ENCODE measurements at regions not wholly inside any gene's neighbourhood (a gene's known extent, or its start where the extent isn't known, plus 50 kb on each side); places are given as distances from the start of the nearest gene placed in this dataset.

- Histone ChIP-seq H3K4me3 (ENCODE audit: low read depth in 2 of 2, low read length in 1 of 2) (no peak overlapping the region), H3K4me1 (ENCODE audit: control insufficient read depth in 1 of 2, insufficient read depth in 2 of 2, low read depth in 1 of 2, low read length in 1 of 2) (no peaks in the 10 kb centered on the region; a peak in 1 of 4 replicates), H3K27ac (ENCODE audit: low read depth in 2 of 2, low read length in 1 of 2) (no peak overlapping the region), H3K9me2 (no peaks in the 10 kb centered on the region), H3K27me3 (ENCODE audit: insufficient read depth) (no peaks in the 10 kb centered on the region), H4K20me1 (ENCODE audit: insufficient read depth) (no peaks in the 10 kb centered on the region), H3K4me2 (no peak overlapping the region), H3K36me3 (replicated peaks in 1 of 2; ENCODE audit: control insufficient read depth in 1 of 2, insufficient read depth in 2 of 2, low read length in 1 of 2) (no peaks in the 10 kb centered on the region), H2AFZ (ENCODE audit: low read depth) (no peak overlapping the region), H3F3A (replicated peaks; ENCODE audit: insufficient read depth) (no peaks in the 10 kb centered on the region), H3K9me3 (no peaks in the 10 kb centered on the region), H3K79me2 (ENCODE audit: insufficient read depth) (no peaks in the 10 kb centered on the region), H3K9ac (no peak overlapping the region)
- WGBS (ENCODE audit: low lambda C conversion rate), result 28% methylated on average over 5 of the region's 5 CpGs
- ChIA-PET POLR2A (no interaction called here), CTCF (no interaction called here)
- TF ChIP-seq YY1 (IDR thresholded peaks at IDR 0.05; ENCODE audit: low read depth), result no peak
- no peak for TF ChIP-seq FOXM1 (IDR thresholded peaks at IDR 0.05; ENCODE audit: low read depth)
- TF ChIP-seq TEAD4 (IDR thresholded peaks at IDR 0.05; ENCODE audit: borderline replicate concordance, insufficient read depth), result no peak
- DNase-seq, result no peak
Observed at GRCh38 chrX:150167482-150168324, 195.4 kb upstream of the MAMLD1 start.

- ChIA-PET CTCF (no interaction called here), POLR2A (no interaction called here)
- no peak for TF ChIP-seq GABPA (IDR thresholded peaks at IDR 0.05; ENCODE audit: low read depth)
- no peak for TF ChIP-seq RFX5 (IDR thresholded peaks at IDR 0.05; ENCODE audit: low read length)
- no peak for TF ChIP-seq SIN3A (IDR thresholded peaks at IDR 0.05; ENCODE audit: borderline replicate concordance, low read depth, low read length)
- Histone ChIP-seq H3K4me3 (ENCODE audit: low read depth in 2 of 2, low read length in 1 of 2) (no peak overlapping the region), H3F3A (replicated peaks; ENCODE audit: insufficient read depth) (no peaks in the 10 kb centered on the region), H2AFZ (ENCODE audit: low read depth) (no peak overlapping the region), H3K27me3 (ENCODE audit: insufficient read depth) (no peaks in the 10 kb centered on the region), H3K36me3 (replicated peaks in 1 of 2; ENCODE audit: control insufficient read depth in 1 of 2, insufficient read depth in 2 of 2, low read length in 1 of 2) (no peaks in the 10 kb centered on the region), H3K4me1 (ENCODE audit: control insufficient read depth in 1 of 2, insufficient read depth in 2 of 2, low read depth in 1 of 2, low read length in 1 of 2) (no peaks in the 10 kb centered on the region), H3K9me2 (no peaks in the 10 kb centered on the region), H3K9ac (no peak overlapping the region), H3K4me2 (no peak overlapping the region), H3K27ac (ENCODE audit: low read depth in 2 of 2, low read length in 1 of 2) (no peak overlapping the region), H3K9me3 (0 out of 2 replicates have a peak, but pooled peaks cover 5% of the 10 kb centered on the region), H3K79me2 (ENCODE audit: insufficient read depth) (no peaks in the 10 kb centered on the region), H4K20me1 (ENCODE audit: insufficient read depth) (no peaks in the 10 kb centered on the region)
- no peak for DNase-seq
Observed at GRCh38 chrX:150182161-150182560, 181.0 kb upstream of the MAMLD1 start.

DNA sequence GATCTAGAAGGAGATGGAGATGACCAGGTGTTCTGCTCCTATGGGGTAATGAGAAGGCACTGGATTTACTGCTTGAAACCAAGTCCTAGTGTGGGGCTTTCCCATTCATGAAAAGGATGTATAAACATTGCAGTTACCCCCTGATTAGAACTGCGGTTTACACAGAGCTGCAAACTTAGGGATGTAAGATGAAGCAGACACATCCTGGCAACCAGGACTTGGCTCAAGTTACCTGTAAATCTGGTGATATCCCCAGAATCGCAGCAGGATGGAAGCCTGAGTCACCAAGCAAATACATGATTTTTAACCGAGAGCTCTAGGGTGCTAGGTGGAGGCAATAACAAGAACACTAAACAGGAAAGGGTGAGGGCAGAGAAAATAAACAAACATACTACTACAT lies 178.6 kb upstream of the MAMLD1 start:
- 37% methylated on average over 3 of the region's 3 CpGs for WGBS (ENCODE audit: low lambda C conversion rate)
- Histone ChIP-seq H3K4me2 (no peak overlapping the region), H2AFZ (ENCODE audit: low read depth) (no peak overlapping the region), H3K36me3 (replicated peaks in 1 of 2; ENCODE audit: control insufficient read depth in 1 of 2, insufficient read depth in 2 of 2, low read length in 1 of 2) (no peaks in the 10 kb centered on the region), H3K27me3 (ENCODE audit: insufficient read depth) (no peaks in the 10 kb centered on the region), H3K4me3 (ENCODE audit: low read depth in 2 of 2, low read length in 1 of 2) (no peak overlapping the region), H3K9me2 (no peaks in the 10 kb centered on the region), H3K4me1 (ENCODE audit: control insufficient read depth in 1 of 2, insufficient read depth in 2 of 2, low read depth in 1 of 2, low read length in 1 of 2) (no peaks in the 10 kb centered on the region), H3K9me3 (0 out of 2 replicates have a peak, but pooled peaks cover 2% of the 10 kb centered on the region), H3F3A (replicated peaks; ENCODE audit: insufficient read depth) (no peaks in the 10 kb centered on the region), H4K20me1 (ENCODE audit: insufficient read depth) (no peaks in the 10 kb centered on the region), H3K27ac (ENCODE audit: low read depth in 2 of 2, low read length in 1 of 2) (no peak overlapping the region), H3K79me2 (ENCODE audit: insufficient read depth) (no peaks in the 10 kb centered on the region), H3K9ac (no peak overlapping the region)
- no peak for TF ChIP-seq FOSL2 (IDR thresholded peaks at IDR 0.05; ENCODE audit: borderline replicate concordance, low read depth)
- TF ChIP-seq, protein P1, sequence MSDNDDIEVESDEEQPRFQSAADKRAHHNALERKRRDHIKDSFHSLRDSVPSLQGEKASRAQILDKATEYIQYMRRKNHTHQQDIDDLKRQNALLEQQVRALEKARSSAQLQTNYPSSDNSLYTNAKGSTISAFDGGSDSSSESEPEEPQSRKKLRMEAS (IDR thresholded peaks at IDR 0.05; ENCODE audit: low read depth), result no peak
- TF ChIP-seq CTCF (IDR thresholded peaks at IDR 0.05), result no peak
- no peak for TF ChIP-seq MXI1 (IDR thresholded peaks at IDR 0.05; ENCODE audit: low read depth, low read length)
- no peak for TF ChIP-seq RAD21 (IDR thresholded peaks at IDR 0.05; ENCODE audit: low read length)
- no peak for TF ChIP-seq TCF12 (IDR thresholded peaks at IDR 0.05)
- TF ChIP-seq TAF1 (IDR thresholded peaks at IDR 0.05; ENCODE audit: borderline replicate concordance, low read depth, low read length), result no peak
- TF ChIP-seq CHD2 (IDR thresholded peaks at IDR 0.05; ENCODE audit: low read length, partially characterized antibody), result no peak
- no peak for TF ChIP-seq SMC3 (IDR thresholded peaks at IDR 0.05; ENCODE audit: low read depth, low read length)
- ChIA-PET POLR2A (no interaction called here), CTCF (interaction anchor here (1.2 kb wide), 1 partner anchor 13 kb away, joined by 3 read pairs; no protein-coding TSS in a partner anchor)
- DNase-seq, result no peak
